ENCODE measurements at regions not wholly inside any gene's neighbourhood (a gene's known extent, or its start where the extent isn't known, plus 50 kb on each side); places are given as distances from the start of the nearest gene placed in this dataset.

DNA sequence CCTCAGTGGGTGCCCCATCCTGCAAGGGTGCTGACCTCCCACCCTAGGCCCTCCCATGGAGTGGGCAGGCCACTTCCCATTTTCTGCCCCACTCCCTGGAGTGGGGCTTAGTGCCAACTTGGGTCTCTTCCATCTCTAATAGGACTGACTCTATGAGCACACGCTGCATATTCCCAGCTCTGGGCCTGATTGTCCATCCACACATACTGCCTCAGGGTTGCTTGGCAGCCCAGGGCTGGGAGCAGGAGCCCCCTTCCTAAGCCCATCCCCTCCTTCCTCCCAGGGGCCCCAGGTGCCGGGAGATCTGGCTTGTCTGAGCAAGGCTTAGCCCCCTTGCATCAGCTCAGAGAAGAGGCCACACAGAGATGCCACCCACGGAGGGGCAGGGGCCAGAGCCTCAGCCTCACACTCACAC is 55.1 kb downstream of the PJA1 start:
- intact Hi-C loops (cut with micrococcal nuclease) = no loop called here

DNA sequence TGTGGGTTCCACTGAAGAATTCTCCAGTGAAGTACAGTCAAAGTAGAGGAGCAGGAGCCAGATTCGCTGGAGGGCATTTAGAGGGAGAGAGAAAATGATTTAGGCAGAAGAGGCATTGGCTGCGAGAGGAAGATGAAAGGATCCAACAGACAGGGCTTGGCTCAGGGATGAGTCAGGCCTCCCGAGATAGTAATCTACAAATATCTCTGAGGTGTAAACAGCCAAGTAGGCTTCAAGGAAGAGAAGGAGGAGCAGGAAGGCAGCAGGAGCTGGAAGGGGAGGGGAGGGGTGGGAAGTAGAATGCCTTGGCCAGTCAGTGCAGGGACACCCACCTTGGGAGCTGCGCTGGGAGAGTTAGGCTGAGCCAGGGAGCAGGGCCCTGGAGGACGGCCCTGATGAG is 55.5 kb downstream of the PJA1 start:
- intact Hi-C loops (cut with micrococcal nuclease) = no loop called here

DNA sequence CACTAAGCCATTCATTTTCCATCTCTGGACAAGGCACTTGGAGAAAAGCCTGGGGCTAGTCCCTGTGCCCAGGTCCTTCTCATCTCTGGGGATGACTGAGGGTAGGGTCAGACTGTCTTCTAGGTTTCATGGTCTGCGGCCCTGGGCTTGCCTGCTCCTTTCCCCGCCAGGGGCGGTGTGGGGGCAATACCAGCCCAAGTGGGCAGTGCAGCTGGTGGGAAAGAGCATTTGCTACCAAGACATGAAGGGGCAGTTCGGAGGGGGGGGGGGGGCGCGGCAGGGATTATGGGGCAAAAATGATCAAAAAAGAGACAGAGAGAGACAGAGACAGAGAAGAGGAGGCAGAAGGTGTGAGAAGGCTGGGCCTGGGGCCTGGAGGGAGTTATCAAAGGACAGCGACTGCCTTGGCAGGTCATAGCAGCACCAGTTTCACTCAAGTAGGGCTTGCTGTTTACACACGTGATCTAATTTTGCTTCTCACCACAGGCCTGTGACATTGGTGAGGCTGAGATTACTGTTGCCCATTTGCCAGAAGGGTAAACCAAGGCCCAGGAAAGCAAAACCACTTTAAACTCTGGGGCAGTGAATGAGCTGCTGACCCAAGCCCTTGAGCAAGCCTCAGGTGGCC is 56.1 kb downstream of the PJA1 start:
- intact Hi-C loops (cut with micrococcal nuclease) = no loop called here

DNA sequence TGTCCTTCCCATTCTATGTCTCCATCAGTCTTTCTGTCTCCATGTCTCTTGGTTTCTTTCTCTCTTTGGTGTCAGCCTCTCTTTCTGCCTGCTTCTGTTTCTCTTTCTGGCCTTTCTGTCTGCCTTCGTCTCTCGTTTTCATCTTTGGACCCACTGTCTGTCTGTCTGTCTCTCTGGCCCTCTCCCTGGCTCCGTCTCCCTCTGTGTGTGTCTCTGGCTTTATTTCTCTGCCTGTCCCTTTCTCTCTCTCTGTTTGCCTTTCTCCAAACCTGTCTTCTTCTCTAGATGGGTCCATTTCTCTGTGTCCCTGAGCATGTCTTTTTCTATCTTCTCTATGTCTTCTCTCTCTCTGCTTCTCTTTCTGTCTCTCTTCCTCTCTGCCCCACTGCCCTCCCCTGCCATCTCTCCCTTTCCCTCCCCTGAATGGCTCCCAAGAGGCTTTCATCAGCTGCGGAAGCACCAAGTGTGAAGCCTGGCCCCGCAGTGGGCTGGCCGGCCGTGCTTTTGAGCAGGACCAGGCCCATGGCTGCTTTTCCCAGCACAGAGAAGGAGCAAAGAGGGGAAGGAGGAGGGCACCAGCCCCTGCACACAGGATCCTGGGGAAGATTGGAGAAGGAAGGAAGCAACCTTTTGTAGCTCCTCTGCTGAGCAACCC is 57.4 kb downstream of the PJA1 start:
- intact Hi-C loops (cut with micrococcal nuclease) = no loop called here

DNA sequence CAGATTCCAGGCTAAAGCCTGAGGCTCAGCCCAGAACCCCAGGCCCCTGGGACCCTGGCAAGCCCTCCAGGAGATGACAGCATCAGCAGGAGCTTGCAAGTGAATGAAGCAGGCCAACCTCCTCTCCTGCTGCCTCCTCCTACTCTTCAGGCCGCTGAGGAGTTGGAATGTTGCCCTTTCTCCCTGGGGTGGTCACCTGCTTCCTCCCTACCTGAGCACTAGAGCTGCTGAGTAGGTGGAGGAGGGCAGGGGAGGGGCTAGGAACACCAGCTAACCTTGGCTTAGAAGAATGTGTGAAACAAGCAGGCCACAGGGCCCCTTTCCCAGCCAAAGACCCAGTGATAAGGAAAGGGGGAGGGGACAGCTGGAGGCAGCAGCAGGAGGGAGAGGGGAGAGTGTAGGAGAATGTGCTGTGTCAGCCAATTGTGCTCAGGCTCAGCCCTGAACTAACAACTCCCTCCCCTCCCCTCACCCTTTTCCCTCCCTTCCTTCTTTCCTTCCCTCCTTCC is 58.0 kb downstream of the PJA1 start:
- intact Hi-C loops (cut with micrococcal nuclease) = no loop called here

DNA sequence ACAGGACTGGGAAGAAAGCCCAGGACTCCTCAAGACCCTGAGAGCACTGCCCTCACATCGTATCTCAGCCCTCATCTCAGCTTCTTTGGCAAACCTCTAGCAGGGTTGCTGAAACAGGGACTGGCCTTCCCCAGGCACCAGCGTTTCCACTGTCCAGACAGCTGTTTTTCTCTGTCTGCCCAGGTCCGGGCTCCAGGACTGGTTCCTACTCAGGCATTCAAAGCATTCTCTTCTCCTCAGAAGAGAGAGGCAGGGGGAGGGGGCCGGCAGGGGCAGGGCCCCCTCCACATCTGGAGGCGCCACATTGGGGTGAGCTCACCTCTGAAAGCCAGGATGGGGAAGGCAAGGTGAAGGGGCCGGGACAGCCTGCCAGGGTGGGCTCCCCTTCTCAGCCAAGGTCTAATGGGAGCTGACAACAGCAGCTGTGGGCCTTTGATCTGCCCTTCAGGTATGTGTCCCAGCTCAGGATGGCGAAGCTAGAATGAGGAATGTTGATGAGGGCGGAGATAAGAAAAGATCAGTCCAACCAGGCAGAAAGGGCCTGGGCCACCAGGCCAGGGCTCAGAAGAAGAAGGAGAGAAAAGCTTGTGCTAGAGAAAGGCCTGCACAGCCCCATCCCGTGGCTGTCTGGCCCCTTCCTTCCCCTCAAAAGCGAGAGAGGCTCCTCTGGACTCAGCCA is 60.4 kb downstream of the PJA1 start:
- intact Hi-C loops (cut with micrococcal nuclease) = no loop called here

DNA sequence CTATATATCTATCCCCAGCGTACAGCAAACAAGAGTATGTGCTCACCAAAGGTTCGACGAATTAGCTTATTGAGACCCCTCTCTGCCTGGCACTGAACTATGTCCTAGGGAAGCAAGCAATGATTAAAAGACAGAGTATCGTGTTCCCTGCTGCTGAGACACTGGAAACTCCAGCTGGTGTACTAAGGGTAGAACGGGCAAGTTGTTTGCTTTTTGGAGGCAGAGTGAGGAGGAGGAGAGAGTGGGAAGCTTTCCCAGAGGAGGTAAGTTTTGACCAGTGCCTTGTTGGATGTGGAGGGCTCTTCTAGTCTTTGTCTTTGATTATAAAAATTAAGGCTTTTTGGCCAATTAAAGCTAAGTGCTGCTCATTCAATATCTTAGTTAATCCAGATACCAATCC is 61.7 kb downstream of the PJA1 start:
- intact Hi-C loops (cut with micrococcal nuclease) = no loop called here

DNA sequence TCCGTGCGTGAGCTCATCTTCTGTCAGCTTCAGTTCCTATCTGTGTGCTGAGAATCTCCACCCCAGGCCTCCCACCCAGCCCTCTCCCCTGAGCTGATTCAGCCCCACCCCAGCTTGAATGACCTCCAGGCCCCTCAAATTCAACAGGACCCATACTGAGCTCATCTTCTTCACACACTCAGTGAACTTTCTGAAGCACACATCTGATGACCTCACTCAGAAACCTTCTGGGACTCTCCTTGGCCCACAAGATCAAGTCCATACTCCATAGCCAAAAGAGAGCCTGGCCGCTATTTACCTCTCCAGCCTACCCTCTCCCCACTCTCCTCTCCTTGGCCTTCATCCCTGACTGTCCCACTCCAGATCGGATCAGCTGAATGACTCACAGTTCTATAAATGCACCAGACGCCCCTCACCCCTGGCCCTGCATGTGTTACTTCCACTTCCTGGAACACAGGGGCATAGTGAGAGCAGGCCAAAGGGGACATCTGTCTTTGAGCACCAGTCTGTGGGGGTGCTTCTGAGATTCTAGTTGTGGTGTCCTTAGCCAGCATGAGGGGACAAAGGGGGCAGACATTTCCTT is 62.5 kb downstream of the PJA1 start:
- intact Hi-C loops (cut with micrococcal nuclease) = no loop called here

DNA sequence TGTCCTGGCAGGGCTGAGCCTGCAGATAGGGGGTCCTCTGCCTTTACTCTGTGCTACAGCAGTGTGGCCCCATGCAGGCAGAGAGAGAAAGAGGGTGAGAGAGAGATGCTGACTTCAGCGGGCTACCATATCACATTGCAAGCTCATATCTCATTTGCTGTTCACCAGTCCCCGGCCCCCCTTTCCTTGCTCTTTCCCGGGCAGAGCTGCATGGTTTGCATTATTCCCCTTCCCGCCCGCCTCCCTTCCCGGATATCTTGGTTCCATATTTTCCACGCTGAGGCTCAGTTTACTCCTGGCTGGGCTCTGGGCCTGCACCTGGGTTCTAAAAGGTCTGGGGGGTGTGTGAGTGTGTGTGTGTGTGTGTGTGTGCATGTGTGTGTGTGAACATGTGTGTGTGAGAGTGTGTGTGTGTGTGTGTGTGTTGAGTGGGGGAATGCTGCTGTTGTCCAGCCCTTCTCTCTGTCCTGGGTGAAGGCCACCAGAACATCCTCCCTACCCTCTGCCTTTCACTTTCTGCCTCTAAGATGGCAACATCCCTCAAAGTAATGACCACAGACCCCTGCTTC is 63.5 kb downstream of the PJA1 start:
- intact Hi-C loops (cut with micrococcal nuclease) = no loop called here

DNA sequence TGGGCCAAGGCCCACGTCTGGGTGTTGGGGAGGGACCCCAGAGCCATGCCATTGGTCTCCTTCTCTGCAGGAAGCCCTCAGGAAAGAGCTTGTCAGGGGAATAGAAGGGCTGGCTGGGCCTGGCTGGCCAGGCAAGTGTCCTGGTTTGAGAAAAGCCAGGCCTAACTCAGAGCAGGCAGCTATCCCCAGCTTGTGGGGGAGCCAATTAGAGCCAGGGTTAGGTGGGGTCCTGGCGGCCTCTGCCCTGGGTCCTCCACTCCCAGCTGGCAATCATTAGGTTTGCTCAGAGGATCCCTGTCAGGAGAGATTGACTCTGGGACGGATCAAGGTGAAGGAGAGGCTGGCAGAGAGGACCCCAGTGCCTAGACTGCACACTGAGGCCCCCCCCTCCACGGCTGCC is 64.8 kb downstream of the PJA1 start:
- intact Hi-C loops (cut with micrococcal nuclease) = no loop called here

DNA sequence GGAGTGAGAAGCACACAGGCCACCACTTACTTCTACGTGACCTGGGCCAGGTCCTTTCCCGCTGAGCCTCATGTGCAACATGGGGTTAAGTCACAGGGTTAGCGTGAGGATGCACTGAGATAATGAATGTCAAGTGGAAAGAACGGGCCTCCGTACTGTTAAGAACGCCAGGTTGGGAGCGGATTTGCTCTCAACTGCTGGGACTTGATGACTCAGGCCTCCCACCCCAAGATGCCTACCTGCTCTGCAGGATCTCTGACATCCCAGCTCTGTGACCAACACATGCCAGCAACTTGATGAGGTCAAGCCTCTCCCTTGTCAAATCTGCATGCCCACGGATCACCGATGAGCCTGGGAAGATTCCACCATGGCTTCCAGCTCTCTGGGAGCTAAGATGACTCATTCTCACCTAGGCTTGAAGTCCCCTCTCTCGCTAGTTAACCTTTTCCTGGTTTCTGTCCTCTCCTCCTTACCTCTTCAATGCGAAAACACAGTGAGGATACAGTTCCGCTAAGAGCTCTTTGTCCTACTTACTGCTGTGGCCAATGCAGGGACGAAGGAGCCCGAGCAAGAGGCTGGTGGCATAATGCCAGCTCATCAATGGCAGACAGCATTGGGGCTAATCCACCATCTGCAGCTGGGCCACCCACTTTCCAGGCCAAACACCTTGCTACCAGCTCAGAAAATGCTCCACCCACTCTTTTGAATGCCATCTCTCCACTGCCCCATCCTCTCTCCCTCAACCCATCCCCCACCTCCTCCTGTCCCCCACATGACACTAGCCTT is 67.6 kb downstream of the PJA1 start:
- intact Hi-C loops (cut with micrococcal nuclease) = no loop called here

DNA sequence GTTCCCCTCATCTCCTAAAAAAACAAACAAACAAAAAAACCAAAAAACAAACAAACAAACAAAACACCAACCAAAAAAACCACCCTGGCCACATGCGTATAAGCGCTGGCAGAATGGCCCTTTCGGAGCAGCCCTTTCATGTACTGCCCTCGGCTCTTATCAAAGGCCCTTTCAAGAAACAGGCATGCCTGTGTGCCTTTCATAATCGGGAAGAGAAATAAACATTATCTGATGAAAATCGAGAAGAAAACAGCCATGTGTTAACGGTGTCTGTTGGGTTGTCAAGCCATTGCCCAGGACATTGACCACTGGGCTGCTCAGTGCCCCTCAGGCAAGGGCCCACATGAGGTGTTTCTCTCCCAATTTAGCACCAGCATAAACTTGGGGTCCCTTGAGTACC is 68.3 kb downstream of the PJA1 start:
- intact Hi-C loops (cut with micrococcal nuclease) = no loop called here

DNA sequence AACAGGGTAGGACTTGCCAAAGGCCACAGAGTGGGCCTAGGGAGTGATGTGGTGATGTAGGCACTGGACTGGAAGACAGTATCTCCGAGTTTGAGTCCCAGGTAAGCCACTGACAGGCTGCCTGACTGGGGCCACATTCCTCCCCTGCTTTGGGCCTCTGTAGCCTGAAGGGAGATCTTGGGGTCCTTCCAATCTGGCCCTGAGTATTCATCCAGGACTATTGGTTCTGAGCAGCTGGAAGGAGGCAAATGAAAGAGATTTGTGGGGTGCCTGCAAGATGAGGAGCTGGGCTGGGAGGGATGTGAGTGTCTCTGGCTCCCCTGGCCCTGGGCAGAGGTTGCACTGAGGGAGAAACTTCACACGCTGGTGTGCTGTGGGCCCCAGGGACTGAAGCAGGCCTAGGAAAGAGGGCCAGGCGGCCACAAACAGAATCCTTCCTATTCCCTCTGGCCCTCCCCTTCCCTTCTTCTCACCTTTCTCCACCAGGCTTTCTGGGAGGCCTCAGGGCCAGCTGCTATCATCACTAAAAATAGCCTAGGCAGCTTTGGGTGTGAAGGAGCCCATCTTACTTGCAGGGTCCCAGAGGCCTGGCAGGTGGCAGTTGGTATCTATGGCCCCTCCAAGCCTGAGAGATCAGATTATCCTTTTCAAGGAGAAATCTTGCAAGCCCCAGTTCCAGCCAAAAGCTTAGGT is 70.1 kb downstream of the PJA1 start:
- intact Hi-C loops (cut with micrococcal nuclease) = loop anchor here (5.0 kb wide), 1 partner anchor 268 kb away; the partner anchor contains the start of gene EFNB1

DNA sequence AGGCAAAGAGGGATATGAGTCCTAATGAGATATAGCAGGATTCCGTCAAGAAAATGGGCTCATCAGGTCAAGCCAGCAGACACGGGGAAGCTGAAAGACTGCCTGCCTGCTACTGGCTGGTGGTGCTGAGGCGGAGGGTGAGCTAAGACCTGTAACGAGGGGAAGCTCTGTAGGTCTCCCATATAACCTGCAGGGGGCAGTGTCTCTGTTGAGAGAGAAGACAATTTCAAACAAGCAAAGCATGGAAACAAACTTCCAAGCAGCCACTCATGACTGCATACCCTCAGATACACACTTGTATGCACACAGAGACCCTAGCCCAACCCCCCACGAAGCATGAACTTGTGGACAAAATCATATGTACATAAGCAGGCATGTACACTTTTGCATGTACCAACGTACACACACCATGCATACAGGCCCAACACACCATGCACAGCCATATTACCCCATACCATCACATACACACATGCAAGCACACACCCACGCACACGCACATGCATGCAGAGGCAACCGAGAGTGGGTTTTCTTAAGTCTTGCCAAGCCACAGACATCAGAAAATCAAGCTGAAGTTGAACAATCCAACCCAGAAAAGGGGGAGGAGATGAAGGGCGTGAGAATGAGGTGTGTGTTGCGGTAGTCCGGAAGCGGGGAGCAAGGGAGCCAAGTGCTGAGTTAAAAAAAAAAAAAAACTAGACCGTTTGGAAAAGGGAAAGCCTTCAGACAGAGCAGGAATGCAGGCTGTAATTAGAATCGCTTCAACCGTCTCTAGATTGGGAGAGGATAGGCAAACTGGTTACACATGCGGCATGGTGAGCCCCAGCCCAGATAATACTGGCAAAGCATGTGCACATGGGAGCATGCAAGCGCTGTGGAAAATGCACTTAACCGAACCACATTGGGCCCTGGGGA is 71.0 kb downstream of the PJA1 start:
- intact Hi-C loops (cut with micrococcal nuclease) = loop anchor here (1.0 to 5.0 kb wide), 2 partner anchors 128 to 267 kb away; partner anchors contain the start of gene EFNB1

DNA sequence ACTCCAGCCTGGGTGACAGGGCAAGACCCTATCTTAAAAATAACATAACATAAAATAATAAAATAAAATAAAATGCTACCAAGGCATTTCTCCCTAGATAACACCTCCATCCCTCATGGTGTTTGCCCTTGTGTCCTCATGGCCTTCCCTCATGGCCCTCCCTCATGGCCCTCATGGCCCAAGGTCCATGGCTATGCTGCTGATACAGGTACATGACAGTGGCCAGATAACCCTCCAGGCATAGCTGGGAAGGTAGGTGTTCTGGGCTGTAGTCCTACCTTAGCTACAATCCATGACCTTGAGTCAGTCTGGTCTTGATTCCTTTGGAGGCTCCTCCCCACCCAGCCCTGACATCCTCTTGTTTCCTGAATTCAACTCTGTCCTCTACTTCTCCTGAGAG is 75.2 kb downstream of the PJA1 start:
- intact Hi-C loops (cut with micrococcal nuclease) = loop anchor here (5.0 kb wide), 1 partner anchor 263 kb away; the partner anchor contains the start of gene EFNB1

DNA sequence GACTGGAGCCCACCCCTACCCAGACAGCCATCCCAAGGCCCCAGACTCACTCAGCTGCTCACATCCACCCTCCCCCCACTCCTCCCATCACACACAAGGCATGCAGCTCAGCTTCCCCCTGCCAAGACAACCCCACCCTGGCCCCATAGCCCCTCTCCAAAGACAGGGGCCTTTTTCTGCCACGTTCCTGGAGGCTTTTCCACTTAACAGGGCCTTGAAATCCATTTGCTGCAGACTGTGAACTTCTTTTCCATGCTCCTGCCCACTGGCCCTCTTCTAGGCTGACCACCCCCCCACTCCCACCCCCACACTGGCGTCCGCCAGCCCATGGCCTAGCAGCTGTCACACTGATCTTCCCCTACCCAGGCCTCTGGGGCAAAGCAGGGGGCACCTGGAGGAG is 76.0 kb downstream of the PJA1 start:
- intact Hi-C loops (cut with micrococcal nuclease) = no loop called here

DNA sequence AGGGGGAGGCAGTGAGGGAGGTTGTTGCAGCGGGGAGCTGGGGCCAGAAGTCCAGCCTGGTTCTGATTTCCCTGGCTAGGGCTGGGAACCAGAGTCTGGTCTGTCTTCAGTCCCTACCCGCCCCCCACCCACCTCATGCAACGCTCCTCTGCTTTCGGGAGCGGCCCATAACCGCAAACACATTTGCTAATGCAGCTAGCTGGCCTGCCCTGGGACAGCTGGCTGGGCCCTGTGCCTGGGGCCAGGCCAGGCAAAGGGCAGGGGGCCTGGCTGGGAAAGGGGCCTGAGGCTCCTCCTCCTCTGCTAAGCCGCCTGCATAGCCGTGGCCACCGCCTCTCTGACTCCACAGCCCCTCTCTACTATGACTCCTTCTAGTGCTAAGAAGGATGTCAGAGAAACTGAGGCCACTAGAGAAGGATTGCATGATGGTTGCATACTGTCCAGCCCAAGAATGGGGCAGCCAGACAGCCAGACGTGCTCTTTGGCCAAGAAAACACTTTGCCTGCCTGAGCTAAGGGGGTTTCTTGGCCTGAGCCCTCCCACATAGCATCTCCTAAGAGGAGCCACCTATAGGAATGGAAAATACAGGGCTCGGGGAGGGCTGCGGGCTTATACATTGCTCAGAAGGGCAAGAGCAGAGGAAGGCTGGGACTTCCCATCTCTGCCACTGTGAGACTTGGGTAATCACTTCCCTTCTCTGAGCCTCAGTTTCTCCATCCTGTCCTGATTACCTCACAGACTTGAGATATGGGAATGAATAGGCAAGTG is 76.9 kb downstream of the PJA1 start:
- intact Hi-C loops (cut with micrococcal nuclease) = no loop called here

DNA sequence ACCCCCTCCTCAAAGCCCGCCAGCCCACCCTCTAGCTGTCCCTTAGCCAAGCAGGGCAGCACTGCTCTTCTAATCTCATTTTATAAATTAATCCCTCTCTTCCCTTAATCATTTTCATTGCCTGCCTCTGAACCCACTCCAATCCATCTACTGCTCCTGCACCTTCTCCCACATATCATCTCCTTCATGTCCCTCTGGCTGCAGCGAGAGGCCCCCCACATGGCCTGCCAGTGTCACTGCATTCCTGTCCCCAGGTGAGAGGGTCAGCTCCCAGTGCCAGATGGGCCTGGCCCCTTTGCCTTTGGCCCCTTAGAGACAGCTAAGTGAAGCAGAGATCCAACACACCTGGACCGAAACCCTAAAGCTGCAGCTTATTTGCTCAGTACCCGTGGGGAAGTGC is 79.4 kb downstream of the PJA1 start:
- intact Hi-C loops (cut with micrococcal nuclease) = no loop called here

DNA sequence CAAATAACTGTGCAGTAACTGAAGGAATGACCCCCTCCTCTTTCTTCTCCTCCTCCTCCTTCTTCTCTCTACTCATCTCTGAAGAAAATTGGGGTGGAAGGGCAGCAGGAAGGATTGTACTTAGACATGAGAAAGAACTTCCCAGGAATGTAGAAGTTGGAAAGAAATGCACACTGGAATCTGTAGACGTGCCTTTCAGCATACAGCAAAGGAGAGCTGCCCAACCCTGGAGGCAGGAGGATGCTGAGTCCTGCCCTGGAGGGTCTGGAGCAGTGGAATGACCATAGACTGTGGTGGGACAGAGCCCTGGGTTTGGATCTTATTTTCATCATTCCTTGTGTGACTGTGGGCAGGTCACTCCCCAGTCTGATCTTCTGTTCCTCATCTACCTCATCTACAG is 80.1 kb downstream of the PJA1 start:
- intact Hi-C loops (cut with micrococcal nuclease) = no loop called here
